Stromal cell of bone marrow (primary cell): ENCODE measurements at regions not wholly inside any gene's neighbourhood (a gene's known extent, or its start where the extent isn't known, plus 50 kb on each side); places are given as distances from the start of the nearest gene placed in this dataset.
A peak's percentile ranks its signal among the peaks of the same experiment; 100 is the strongest.
"Not testable (repeated sequence)": the region's sequence is repeated elsewhere in the genome, so short reads cannot be mapped to it uniquely, and the experiment has no call there.

Experiments used
- DNase-seq: peaks from one replicate; pipeline ENCODE4 v3.0.0-alpha.2; 2012; ENCODE audit warnings: low read depth

DNA sequence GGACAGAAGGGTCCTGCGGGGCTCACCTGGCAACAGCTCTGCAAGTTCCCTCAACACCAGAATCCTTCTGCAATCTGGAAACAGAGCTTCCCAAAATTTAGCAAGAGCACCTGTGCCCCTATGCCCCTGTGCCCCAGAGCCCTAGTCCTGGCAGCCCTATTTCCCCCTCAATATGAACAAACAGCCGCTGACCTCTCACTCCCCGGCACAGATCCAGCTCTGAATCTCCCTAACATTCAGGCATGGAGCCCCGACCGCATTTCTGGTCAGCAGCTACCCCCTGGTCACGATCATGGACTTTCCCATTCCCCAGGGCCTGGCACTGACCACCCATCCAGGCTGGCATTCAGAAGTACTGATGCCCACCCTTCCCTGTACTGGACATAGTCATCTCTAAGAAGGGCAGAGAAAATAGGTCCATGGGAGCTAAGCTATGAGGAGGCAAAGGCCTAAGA, 110.8 kb upstream of the SMURF2 start:
- no peak for DNase-seq

DNA sequence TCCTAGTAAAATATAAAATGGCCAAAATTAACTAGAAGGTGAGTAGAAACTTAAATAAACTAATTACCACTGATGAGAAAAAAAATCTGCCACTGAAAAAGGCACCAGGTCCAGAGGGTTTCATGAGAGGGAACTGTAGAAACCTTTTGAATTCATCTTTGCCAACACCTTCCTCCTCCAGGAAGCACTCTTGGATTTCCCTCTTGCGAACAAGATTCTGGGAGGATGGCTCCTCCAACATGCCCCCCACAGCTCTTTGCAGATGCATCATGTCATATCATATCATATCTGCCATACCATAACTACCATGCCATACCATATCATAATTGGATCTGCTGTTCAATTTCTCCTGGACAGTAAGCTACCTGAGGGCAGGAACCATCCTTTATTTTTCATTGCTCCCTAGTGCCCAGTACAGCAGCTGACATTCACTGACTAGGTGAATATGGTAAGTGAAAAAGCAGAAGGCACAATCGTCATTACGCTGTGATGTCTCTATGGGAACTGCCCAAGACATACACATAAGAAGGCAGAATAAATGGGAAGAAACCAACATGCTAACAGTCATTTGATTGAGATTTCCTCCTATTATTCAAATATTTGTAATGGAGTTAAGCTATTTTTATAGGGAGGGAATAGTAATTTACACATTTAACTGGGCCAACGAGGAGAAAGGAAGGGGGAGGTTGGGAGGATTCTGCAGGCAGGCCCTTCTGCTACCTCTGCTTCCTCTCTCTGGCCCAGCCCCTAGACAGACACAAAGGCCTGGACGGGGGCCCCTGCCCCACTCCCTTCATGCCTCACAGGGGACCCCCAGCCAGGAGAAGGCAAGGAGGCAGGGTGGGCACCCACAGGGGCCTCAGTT, 110.1 kb upstream of the SMURF2 start:
- no peak for DNase-seq

DNA sequence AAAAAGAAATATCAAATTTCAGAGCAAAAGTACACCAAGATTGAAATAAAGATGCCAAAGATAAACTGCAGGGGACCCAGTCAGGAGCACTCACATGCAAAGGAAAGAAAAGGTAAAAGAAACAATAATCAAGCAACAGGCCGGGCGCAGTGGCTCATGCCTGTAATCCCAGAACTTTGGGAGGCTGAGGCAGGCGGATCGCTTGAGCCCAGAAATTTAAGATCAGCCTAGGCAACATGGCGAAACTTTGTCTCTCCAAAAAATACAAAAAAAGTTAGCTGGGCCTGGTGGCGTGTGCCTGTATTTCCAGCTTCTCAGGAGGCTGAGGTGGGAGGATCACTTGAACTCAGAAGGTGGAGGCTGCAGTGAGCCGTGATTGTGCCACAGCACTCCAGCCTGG, 107.6 kb upstream of the SMURF2 start:
- no peak for DNase-seq

- DNase-seq: no peak
Observed at GRCh38 chr17:64767269-64767997, 105.3 kb upstream of the SMURF2 start.

GRCh38 chr17:64765191-64765889, 103.2 kb upstream of the SMURF2 start:
- no peak for DNase-seq

- no peak for DNase-seq
Observed at GRCh38 chr17:64750891-64751677, 89.0 kb upstream of the SMURF2 start.

GRCh38 chr17:64750478-64750877, 88.4 kb upstream of the SMURF2 start:
- DNase-seq: no peak

DNA sequence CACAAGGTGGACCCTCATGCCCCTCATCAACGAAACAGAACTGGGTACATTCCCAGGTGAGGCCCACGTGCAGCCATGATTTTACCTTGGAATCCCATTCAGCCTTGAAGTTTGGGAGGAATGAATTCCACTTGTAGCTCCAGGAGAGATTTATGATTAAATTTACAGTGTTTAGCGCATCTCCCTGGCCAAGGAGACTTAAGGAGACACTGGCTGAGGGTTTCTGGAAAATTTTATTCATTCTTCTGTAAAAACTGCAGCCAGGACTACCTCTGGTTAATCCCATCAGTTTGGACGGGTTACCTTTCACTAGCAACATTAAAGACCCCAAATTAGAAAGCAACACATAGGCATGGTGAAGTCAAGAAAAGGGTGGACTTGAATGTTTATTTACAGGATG, 87.2 kb upstream of the SMURF2 start:
- DNase-seq: no peak

DNA sequence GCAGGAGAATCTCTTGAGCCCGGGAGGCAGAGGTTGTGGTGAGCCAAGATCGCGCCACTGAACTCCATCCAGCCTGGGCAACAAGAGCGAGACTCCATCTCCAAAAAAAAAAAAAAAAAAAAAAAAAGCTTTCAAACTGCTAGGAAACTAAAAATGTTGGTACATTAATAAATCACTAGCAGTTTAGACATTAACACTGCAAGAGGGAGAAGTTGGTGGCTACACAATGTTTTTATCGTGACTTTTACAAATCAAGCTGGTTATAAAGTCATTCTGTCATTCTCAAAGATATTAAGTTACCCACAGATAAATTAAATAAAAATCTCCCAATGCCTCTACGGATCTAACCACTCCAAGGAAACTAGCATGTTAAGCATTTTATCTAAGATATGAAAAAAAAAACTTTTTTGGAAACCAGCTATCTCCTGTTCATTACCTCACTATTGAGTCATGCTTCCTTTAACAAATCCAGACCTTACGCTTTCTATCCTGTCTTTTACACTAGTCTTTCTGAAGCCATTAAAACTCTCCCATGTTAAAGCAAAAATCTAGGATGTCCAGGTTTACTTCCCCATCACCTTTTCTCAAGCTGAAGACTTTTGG, 85.9 kb upstream of the SMURF2 start:
- DNase-seq: no peak

GRCh38 chr17:64742326-64742725, 80.2 kb upstream of the SMURF2 start:
- DNase-seq: no peak

DNA sequence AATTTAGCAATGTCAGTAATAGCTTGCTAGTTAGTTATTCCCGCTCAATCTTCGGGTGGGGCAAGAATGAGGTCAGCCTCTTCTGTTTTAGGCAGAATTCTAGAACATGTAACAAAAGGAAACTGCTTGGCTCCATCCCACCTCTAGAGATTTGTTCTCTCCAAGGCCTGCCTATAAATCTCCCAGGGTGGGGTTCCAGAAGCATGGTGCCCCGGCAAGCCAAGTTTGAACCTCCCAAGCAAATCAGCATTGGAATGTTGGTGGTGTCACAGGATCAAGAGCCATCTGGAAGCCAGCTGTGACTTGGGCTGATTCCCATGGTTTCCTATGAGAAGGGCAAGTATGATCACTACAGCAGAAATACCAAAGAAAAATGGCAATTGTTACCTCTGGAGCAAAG, 79.8 kb upstream of the SMURF2 start:
- DNase-seq: peak; percentile 48

- no peak for DNase-seq
Observed at GRCh38 chr17:64741038-64741641, 79.0 kb upstream of the SMURF2 start.

DNA sequence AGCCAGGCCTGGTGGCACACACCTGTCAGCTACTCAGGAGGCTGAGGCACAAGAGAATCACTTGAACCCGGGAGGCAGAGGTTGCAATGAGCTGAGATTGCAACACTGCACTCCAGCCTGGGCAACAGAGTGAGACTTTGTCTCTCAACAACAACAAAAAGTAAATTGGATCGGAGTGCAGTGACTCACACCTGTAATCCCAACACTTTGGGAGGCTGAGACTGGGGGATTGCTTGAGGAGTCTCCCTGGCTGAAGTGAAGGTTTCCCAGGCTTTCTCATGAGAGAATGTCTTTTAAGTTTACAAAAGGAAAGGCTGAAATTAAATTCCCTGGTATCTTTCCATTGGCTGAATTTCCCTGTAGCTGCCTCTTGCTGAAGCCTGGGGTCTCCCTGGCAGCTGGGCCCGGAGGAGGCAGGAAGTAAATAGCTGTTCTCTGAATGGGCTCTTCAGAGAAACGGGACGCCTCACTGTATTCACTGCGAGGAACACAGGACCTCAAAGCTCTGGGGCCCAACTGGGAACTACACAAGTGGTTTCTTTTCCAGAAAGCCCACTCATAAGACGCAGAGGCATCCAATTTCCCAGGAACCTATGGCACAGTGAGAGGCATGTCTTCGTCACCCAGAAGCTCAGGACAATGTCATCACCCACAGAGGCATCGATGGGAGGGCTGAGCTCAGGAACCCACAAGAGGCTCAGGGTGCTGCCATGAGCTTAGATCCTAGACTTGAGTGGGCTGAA, 77.4 kb upstream of the SMURF2 start:
- no peak for DNase-seq

DNA sequence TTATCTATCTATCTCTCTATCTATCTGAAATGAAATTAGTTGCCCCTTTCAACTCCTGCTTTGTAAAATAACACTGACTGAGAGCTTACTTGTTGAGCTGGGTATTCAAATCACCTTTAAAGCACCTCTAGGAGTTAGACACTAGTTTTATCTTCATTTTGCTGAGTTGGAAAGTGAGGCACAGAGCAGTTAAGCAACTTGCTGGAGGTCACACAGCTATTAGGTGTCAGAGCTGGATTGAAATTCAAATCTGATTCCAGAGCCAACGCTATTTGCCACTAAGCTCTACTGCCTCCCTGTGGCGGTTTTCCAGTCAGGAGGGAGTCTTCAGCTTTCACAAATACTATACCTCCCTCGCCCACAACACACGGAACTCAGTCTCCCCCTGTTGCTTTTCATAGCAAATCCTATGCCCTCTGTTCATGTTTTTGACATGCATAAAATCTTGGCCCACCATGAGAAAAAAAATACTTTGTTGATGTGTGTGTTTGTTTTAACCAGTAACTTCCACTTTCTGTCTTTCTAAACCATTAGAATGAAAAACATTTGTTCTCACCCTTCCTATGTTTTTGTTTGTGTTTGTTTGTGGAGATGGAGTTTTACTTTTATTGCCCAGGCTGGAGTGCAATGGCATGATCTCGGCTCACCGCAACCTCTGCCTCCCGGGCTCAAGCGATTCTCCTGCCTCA, 74.8 kb upstream of the SMURF2 start:
- DNase-seq: no peak

DNA sequence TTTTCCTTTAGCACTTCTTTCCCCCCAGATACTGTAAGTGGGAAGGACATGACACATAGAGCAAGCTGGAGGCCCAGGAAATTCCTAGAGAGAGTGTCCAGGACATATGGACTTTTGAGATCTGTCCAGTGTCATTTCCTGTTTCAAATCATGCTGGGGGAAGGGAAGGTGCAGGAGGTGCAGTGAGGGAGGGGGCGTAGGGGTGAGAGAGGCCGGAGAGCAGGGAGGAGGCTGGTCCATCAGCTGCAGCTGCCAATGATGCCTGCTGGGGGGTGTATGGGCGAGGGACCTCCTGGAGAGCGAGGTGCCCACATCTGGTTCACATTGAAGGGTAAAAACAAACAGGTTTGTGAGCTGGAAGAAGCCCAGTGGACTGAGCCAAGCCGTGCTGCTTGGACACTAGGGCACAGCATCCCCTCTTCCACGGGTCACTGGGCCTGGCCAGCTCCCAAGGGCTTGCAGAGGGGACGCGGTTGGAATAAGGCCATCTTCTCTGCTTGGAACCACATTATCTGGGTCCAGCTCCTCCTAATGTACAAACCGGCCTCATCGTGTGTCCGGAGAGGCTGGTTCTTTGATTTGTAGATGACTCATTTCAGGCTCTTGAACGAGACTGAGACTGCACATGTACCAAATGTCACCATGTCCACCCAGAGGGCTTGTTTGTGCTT, 70.4 kb upstream of the SMURF2 start:
- DNase-seq: no peak

- not testable (repeated sequence) for DNase-seq
Observed at GRCh38 chr17:64730023-64730422, 67.9 kb upstream of the SMURF2 start.

- no peak for DNase-seq
Observed at GRCh38 chr17:64729201-64729600, 67.1 kb upstream of the SMURF2 start.

GRCh38 chr17:64728041-64728695, 66.1 kb upstream of the SMURF2 start:
- no peak for DNase-seq

GRCh38 chr17:64726025-64726424, 63.9 kb upstream of the SMURF2 start:
- DNase-seq: not testable (repeated sequence)
